HL-60 (cell line): ENCODE measurements at regions not wholly inside any gene's neighbourhood (a gene's known extent, or its start where the extent isn't known, plus 50 kb on each side); places are given as distances from the start of the nearest gene placed in this dataset.

Source experiments
- DNase-seq, 2 experiments: peaks; one replicate each; pipeline ENCODE4 v3.0.0-alpha.2; 2010 to 2020; ENCODE audit warnings: low read depth in 1 of 2, low spot score in 1 of 2
- H3K27ac ChIP-seq: fragments of 250-450 bp; sonication (Bioruptor Pico); replicated peaks from 2 replicates; pipeline ENCODE4 v1.5.1; 2020; ENCODE audit warnings: mild to moderate bottlenecking, moderate library complexity
- H3K27me3 ChIP-seq: fragments of 250-450 bp; sonication (Bioruptor Pico); 2 replicates; pipeline ENCODE4 v1.5.1; 2021; ENCODE audit warnings: mild to moderate bottlenecking, moderate library complexity; ENCODE audit not compliant: insufficient read depth, poor library complexity, severe bottlenecking
- H3K4me3 ChIP-seq: replicated peaks from 2 replicates; pipeline ENCODE4 v1.5.1; 2011; ENCODE audit warnings: mild to moderate bottlenecking, control low read depth, low read length; ENCODE audit not compliant: insufficient read depth
- CTCF ChIP-seq: IDR thresholded peaks from one replicate; pipeline ENCODE4 v1.5.1; 2011; ENCODE audit warnings: low read length, control low read depth, inconsistent platforms; ENCODE audit not compliant: insufficient read depth
- GABPA ChIP-seq: IDR thresholded peaks from 2 replicates; pipeline ENCODE4 v1.6.1; 2012; ENCODE audit warnings: low read depth
- POLR2AphosphoS5 ChIP-seq: IDR thresholded peaks from 2 replicates; pipeline ENCODE4 v1.6.1; 2012; ENCODE audit warnings: low read depth
- SPI1 ChIP-seq: IDR thresholded peaks from 2 replicates; pipeline ENCODE4 v1.6.1; 2012; ENCODE audit warnings: low read depth, mild to moderate bottlenecking, borderline replicate concordance
- TF ChIP-seq, protein P1 (sequence below): IDR thresholded peaks from 2 replicates; pipeline ENCODE4 v1.6.1; 2012; ENCODE audit warnings: low read depth; ENCODE audit not compliant: insufficient replicate concordance

GRCh38 chr5:161988077-161988476 lies 79.5 kb upstream of the GABRG2 start:
- no peaks in the 10 kb centered on the region for H3K27me3 ChIP-seq
- DNase-seq: no peak
- no peak for TF ChIP-seq CTCF
- TF ChIP-seq GABPA: no peak
- no peak for TF ChIP-seq SPI1
- TF ChIP-seq POLR2AphosphoS5: no peak
- TF ChIP-seq, protein P1, sequence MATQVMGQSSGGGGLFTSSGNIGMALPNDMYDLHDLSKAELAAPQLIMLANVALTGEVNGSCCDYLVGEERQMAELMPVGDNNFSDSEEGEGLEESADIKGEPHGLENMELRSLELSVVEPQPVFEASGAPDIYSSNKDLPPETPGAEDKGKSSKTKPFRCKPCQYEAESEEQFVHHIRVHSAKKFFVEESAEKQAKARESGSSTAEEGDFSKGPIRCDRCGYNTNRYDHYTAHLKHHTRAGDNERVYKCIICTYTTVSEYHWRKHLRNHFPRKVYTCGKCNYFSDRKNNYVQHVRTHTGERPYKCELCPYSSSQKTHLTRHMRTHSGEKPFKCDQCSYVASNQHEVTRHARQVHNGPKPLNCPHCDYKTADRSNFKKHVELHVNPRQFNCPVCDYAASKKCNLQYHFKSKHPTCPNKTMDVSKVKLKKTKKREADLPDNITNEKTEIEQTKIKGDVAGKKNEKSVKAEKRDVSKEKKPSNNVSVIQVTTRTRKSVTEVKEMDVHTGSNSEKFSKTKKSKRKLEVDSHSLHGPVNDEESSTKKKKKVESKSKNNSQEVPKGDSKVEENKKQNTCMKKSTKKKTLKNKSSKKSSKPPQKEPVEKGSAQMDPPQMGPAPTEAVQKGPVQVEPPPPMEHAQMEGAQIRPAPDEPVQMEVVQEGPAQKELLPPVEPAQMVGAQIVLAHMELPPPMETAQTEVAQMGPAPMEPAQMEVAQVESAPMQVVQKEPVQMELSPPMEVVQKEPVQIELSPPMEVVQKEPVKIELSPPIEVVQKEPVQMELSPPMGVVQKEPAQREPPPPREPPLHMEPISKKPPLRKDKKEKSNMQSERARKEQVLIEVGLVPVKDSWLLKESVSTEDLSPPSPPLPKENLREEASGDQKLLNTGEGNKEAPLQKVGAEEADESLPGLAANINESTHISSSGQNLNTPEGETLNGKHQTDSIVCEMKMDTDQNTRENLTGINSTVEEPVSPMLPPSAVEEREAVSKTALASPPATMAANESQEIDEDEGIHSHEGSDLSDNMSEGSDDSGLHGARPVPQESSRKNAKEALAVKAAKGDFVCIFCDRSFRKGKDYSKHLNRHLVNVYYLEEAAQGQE: no peak
- no peak overlapping the region for H3K27ac ChIP-seq
- H3K4me3 ChIP-seq: no peak overlapping the region
